GM12878 (cell line): ENCODE measurements at regions not wholly inside any gene's neighbourhood (a gene's known extent, or its start where the extent isn't known, plus 50 kb on each side); places are given as distances from the start of the nearest gene placed in this dataset.

Experiments
- CBX3 ChIP-seq: fragments of 200-600 bp; sonication (generic); IDR thresholded peaks from 2 replicates; pipeline ENCODE4 v1.6.1; 2016; ENCODE audit warnings: low read depth, borderline replicate concordance
- CEBPB ChIP-seq, 2 experiments: fragments of 150-350 bp in 1 of 2; IDR thresholded peaks; 2 replicates each; pipeline ENCODE4 v1.6.1; 2012 to 2014; ENCODE audit warnings: low read depth in 2 of 2, low read length in 2 of 2, borderline replicate concordance in 1 of 2, inconsistent platforms in 1 of 2
- CHD2 ChIP-seq: IDR thresholded peaks from 2 replicates; pipeline ENCODE4 v1.6.1; 2011; ENCODE audit warnings: low read depth, low read length, improper control_type of control experiment, borderline replicate concordance
- MYC ChIP-seq: IDR thresholded peaks from 2 replicates; pipeline ENCODE4 v1.6.1; 2011; ENCODE audit warnings: mild to moderate bottlenecking, low read length, moderate library complexity, inconsistent platforms; ENCODE audit not compliant: insufficient read depth, insufficient replicate concordance, insufficient read length, severe bottlenecking
- NFIC ChIP-seq: IDR thresholded peaks from 2 replicates; pipeline ENCODE4 v1.6.1; 2012; ENCODE audit warnings: low read depth, mild to moderate bottlenecking, inconsistent platforms, low read length, moderate library complexity
- POLR2A ChIP-seq: IDR thresholded peaks from 2 replicates; pipeline ENCODE4 v1.6.1; 2011; ENCODE audit warnings: low read depth, mild to moderate bottlenecking, low read length
- SUZ12 ChIP-seq: fragments of 200-600 bp; sonication (generic); IDR thresholded peaks from one replicate; pipeline ENCODE4 v1.6.1; 2018; ENCODE audit warnings: antibody characterized with exemption, mild to moderate bottlenecking; ENCODE audit not compliant: unreplicated experiment
- TARDBP ChIP-seq: IDR thresholded peaks from 2 replicates; pipeline ENCODE4 v1.6.1; 2016; ENCODE audit warnings: borderline replicate concordance
- TF ChIP-seq, protein P1 (sequence below): IDR thresholded peaks from 2 replicates; pipeline ENCODE4 v1.6.1; 2011; ENCODE audit warnings: borderline replicate concordance, low read depth, mild to moderate bottlenecking, moderate library complexity, mixed read lengths, low read length; ENCODE audit not compliant: insufficient read depth; ENCODE audit errors: extremely low read length

DNA sequence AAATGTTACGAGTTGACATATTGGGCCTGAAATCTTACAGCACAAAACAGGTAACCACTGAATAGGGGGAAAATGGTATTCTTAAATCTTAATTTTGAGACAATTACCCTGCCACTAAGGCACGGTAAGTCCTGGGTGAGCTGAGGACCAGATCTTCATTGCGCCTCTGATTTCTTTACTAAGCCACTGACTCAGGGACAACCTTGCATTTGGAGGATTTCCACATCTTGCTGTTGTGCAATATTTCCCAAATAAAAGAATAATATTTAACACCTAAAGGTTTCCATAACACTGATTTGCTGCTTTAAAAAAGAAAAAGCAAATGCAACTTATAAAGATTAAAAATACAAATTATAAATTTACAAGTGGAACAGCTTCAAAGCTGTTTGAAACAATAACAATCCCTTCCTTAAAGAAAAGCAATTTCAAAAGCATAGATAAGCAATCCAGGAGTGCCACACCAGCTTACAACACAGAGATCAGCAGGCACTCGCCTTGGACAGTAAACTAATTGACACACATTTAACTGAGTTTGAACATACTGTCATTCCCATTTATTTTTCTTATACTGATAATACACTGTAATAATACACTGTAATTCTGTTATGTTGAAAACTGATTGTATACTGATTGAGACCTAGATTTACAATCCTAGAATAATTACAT, 79.6 kb upstream of the DOCK9 start:
- no peak for TF ChIP-seq MYC
- TF ChIP-seq, protein P1, sequence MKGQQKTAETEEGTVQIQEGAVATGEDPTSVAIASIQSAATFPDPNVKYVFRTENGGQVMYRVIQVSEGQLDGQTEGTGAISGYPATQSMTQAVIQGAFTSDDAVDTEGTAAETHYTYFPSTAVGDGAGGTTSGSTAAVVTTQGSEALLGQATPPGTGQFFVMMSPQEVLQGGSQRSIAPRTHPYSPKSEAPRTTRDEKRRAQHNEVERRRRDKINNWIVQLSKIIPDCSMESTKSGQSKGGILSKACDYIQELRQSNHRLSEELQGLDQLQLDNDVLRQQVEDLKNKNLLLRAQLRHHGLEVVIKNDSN: no peak
- TF ChIP-seq CEBPB (IDR thresholded peaks at IDR 0.05; ENCODE audit: borderline replicate concordance in 1 of 2, low read depth in 2 of 2, low read length in 2 of 2): no peak
- no peak for TF ChIP-seq CBX3
- TF ChIP-seq NFIC: no peak
- no peak for TF ChIP-seq CHD2
- TF ChIP-seq TARDBP: no peak
- TF ChIP-seq POLR2A: no peak
- no peak for TF ChIP-seq SUZ12
